ENCODE measurements at regions not wholly inside any gene's neighbourhood (a gene's known extent, or its start where the extent isn't known, plus 50 kb on each side); places are given as distances from the start of the nearest gene placed in this dataset.

DNA sequence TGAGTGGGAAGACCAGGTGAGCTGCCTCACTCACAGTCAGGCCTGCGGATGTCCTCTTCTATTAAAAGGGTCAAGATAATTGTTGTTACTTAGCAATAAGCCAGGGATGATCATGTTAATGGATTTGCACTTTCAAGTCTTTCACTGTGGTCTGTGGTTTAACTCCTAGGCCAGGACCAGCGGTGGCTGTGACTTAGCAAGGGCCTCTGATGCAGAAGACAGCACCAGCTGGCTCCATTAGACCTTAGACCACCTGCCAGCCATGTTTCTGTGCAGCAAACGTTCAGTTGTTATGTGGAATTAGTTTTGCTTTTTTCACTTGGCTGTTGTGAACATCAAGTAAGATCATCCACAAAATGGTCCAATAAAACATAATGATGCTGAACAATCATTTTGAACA is 537.3 kb downstream of the TNS3 start:
- H3K9me3 ChIP-seq (ENCODE audit: control insufficient read depth in 2 of 2, low read length in 2 of 2) = no peaks in the 10 kb centered on the region
- H3K36me3 ChIP-seq (ENCODE audit: control insufficient read depth in 2 of 2, insufficient read depth in 2 of 2, low read length in 2 of 2) = no peaks in the 10 kb centered on the region
- H3K27me3 ChIP-seq (ENCODE audit: control insufficient read depth in 1 of 2, insufficient read depth in 2 of 2, low read length in 2 of 2) = no peaks in the 10 kb centered on the region
- no peak overlapping the region for H3K4me3 ChIP-seq (ENCODE audit: low read length in 2 of 2)
- peaks cover 14% of the 10 kb centered on the region for H3K4me1 ChIP-seq (ENCODE audit: control insufficient read depth, insufficient read depth, low read length)
- H3K9ac ChIP-seq (ENCODE audit: low read length in 2 of 2) = no peak overlapping the region
- H3K27ac ChIP-seq (ENCODE audit: low read length) = no peak overlapping the region

DNA sequence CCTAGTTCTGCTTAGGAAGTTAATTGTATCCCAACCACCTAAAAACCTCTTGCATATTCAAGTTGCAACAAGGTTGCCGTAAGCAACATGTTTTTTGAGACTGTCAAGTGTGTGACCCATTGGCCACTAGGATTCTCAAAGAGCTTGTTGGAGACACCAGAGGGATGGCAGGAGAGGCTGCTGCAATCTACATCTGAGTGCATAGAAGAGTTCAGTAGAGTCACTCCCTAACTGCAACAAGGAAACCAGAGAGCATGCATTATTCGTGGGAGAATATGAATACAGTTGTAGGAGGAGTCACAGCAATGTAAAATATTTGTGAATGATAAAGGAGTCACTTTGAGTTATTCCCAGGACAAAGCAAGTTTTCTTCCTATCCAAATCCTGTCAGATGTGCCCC is 538.6 kb downstream of the TNS3 start:
- Histone ChIP-seq H3K27ac (ENCODE audit: low read length) (no peak overlapping the region), H3K4me3 (ENCODE audit: low read length in 2 of 2) (no peak overlapping the region), H3K27me3 (ENCODE audit: control insufficient read depth in 1 of 2, insufficient read depth in 2 of 2, low read length in 2 of 2) (no peaks in the 10 kb centered on the region), H3K36me3 (ENCODE audit: control insufficient read depth in 2 of 2, insufficient read depth in 2 of 2, low read length in 2 of 2) (no peaks in the 10 kb centered on the region), H3K9ac (ENCODE audit: low read length in 2 of 2) (no peak overlapping the region), H3K9me3 (ENCODE audit: control insufficient read depth in 2 of 2, low read length in 2 of 2) (no peaks in the 10 kb centered on the region), H3K4me1 (ENCODE audit: control insufficient read depth, insufficient read depth, low read length) (peaks cover 15% of the 10 kb centered on the region)

DNA sequence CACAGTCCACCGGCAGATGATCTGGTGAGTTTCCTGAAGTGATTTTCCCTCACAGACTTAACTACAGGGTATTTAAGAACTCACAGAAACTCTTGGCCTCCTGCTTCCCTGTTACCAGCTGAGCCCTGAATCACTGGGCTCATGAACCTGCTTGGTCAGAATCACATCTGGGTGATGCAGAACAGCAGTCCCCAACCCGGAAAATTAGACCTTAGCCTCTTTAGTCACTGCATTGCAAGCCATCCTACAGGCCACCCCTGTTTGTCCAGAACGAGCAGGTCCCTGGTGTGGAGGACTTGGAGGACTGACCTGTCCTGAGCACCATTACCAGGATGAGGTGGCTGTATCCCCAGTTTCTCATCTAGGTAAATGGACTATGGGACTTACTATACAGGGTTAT is 539.2 kb downstream of the TNS3 start:
- Histone ChIP-seq H3K27me3 (ENCODE audit: control insufficient read depth in 1 of 2, insufficient read depth in 2 of 2, low read length in 2 of 2) (no peaks in the 10 kb centered on the region), H3K36me3 (ENCODE audit: control insufficient read depth in 2 of 2, insufficient read depth in 2 of 2, low read length in 2 of 2) (no peaks in the 10 kb centered on the region), H3K9me3 (ENCODE audit: control insufficient read depth in 2 of 2, low read length in 2 of 2) (no peaks in the 10 kb centered on the region), H3K27ac (ENCODE audit: low read length) (no peak overlapping the region), H3K4me3 (ENCODE audit: low read length in 2 of 2) (no peak overlapping the region), H3K9ac (ENCODE audit: low read length in 2 of 2) (no peak overlapping the region), H3K4me1 (ENCODE audit: control insufficient read depth, insufficient read depth, low read length) (peaks cover 15% of the 10 kb centered on the region)

DNA sequence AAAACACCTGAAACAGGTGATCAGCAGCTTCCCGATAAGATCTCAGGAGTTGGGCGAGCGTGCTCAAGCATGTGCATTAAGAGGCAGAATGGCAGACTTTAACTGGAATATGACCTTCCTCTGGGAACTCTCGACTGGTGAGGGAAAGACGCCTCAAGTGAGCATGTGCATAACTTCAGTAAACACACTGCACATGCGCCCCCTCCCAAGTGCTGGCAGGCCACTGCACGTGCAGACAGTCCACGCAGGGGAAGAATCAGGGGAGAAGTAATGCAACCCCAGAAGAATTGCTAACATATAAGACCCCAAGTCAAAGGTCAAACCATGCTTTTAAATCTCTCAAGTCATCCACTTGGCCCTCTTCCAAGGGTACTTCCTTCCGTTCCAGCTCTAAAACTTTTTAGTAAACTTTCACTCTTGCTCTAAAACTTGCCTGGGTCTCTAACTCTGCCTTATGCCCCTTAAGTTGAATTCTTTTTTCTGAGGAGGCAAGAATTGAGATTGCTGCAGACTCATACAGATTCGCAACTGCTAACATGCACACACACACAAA is 541.0 kb downstream of the TNS3 start:
- H3K9me3 ChIP-seq (ENCODE audit: control insufficient read depth in 2 of 2, low read length in 2 of 2) = no peaks in the 10 kb centered on the region
- H3K4me1 ChIP-seq (ENCODE audit: control insufficient read depth, insufficient read depth, low read length) = peaks cover 15% of the 10 kb centered on the region
- H3K27me3 ChIP-seq (ENCODE audit: control insufficient read depth in 1 of 2, insufficient read depth in 2 of 2, low read length in 2 of 2) = no peaks in the 10 kb centered on the region
- H3K27ac ChIP-seq (ENCODE audit: low read length) = no peak overlapping the region
- no peak overlapping the region for H3K4me3 ChIP-seq (ENCODE audit: low read length in 2 of 2)
- no peak overlapping the region for H3K9ac ChIP-seq (ENCODE audit: low read length in 2 of 2)
- no peaks in the 10 kb centered on the region for H3K36me3 ChIP-seq (ENCODE audit: control insufficient read depth in 2 of 2, insufficient read depth in 2 of 2, low read length in 2 of 2)

DNA sequence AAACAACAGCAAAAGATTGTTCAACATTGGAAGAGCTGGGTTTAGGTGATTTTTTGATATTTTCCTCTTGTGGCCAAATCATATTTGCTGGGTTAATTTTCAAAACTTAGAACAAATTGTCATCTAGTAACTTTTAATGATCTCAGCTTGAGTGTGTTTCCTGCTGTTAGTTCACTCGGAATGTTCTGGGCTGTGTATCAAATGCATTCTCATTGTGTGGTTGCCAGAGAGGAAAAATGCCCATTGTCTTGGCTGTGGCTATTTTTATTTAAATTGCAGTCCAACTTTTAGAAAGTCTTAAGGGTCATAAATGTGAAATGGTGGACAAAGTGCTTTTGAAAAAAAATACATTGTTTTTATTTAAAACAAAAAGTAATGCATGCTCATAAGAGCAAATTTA is 542.0 kb downstream of the TNS3 start:
- H3K27ac ChIP-seq (ENCODE audit: low read length) = no peak overlapping the region
- no peak overlapping the region for H3K9ac ChIP-seq (ENCODE audit: low read length in 2 of 2)
- no peak overlapping the region for H3K4me3 ChIP-seq (ENCODE audit: low read length in 2 of 2)
- H3K36me3 ChIP-seq (ENCODE audit: control insufficient read depth in 2 of 2, insufficient read depth in 2 of 2, low read length in 2 of 2) = no peaks in the 10 kb centered on the region
- H3K9me3 ChIP-seq (ENCODE audit: control insufficient read depth in 2 of 2, low read length in 2 of 2) = no peaks in the 10 kb centered on the region
- peaks cover 7% of the 10 kb centered on the region for H3K4me1 ChIP-seq (ENCODE audit: control insufficient read depth, insufficient read depth, low read length)
- H3K27me3 ChIP-seq (ENCODE audit: control insufficient read depth in 1 of 2, insufficient read depth in 2 of 2, low read length in 2 of 2) = no peaks in the 10 kb centered on the region

DNA sequence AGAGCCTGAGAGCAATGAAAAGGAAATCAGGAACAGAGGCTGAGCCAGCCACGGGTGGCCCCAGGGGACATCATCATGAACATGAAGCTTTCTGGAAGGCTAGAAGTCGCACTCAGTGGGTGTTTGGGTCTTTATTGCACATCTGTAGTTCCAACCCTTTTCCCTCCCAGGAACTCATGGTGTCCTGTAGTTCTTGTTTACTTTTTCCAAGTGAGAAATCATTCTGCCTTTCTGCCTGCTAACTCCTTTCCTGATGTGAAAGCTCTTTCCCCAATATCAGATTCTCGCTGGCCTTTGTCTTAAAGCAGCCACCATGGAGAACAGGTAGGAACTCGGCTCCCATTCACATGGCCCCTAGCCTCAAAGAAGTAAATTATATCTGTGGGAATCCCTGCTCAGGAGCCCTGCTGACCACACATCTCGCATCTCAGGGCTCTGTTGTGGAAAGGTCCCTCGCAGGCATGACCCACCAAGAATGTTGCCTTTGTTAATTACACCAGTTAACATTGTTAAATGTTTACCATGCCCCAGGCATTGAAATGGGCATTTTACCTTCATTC is 542.7 kb downstream of the TNS3 start:
- H3K27ac ChIP-seq (ENCODE audit: low read length) = no peak overlapping the region
- H3K36me3 ChIP-seq (ENCODE audit: control insufficient read depth in 2 of 2, insufficient read depth in 2 of 2, low read length in 2 of 2) = no peaks in the 10 kb centered on the region
- H3K4me1 ChIP-seq (ENCODE audit: control insufficient read depth, insufficient read depth, low read length) = peaks cover 7% of the 10 kb centered on the region
- no peaks in the 10 kb centered on the region for H3K27me3 ChIP-seq (ENCODE audit: control insufficient read depth in 1 of 2, insufficient read depth in 2 of 2, low read length in 2 of 2)
- no peaks in the 10 kb centered on the region for H3K9me3 ChIP-seq (ENCODE audit: control insufficient read depth in 2 of 2, low read length in 2 of 2)
- H3K4me3 ChIP-seq (ENCODE audit: low read length in 2 of 2) = no peak overlapping the region
- no peak overlapping the region for H3K9ac ChIP-seq (ENCODE audit: low read length in 2 of 2)

DNA sequence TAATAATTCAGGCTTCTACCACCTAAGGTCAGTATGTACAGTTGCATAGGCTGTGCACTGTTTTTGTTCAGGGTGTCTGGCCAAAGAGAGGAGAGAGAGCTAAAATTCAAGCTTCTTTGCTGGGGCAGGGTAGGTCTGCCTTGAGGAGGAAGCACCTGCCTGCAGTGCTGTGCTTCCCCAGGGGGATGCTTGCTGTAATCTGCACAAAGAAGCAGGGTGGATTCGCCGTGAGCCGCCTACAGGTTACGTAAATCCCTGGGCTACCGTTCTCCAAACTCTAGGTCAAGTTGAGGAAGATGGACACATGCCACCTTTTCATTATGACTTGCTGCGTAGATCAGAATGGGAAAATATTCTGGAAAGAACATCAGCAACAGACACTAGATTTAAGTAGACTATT is 543.3 kb downstream of the TNS3 start:
- Histone ChIP-seq H3K4me1 (ENCODE audit: control insufficient read depth, insufficient read depth, low read length) (peaks cover 5% of the 10 kb centered on the region), H3K27ac (ENCODE audit: low read length) (no peak overlapping the region), H3K4me3 (ENCODE audit: low read length in 2 of 2) (no peak overlapping the region), H3K27me3 (ENCODE audit: control insufficient read depth in 1 of 2, insufficient read depth in 2 of 2, low read length in 2 of 2) (no peaks in the 10 kb centered on the region), H3K9me3 (ENCODE audit: control insufficient read depth in 2 of 2, low read length in 2 of 2) (no peaks in the 10 kb centered on the region), H3K9ac (ENCODE audit: low read length in 2 of 2) (no peak overlapping the region), H3K36me3 (ENCODE audit: control insufficient read depth in 2 of 2, insufficient read depth in 2 of 2, low read length in 2 of 2) (no peaks in the 10 kb centered on the region)

DNA sequence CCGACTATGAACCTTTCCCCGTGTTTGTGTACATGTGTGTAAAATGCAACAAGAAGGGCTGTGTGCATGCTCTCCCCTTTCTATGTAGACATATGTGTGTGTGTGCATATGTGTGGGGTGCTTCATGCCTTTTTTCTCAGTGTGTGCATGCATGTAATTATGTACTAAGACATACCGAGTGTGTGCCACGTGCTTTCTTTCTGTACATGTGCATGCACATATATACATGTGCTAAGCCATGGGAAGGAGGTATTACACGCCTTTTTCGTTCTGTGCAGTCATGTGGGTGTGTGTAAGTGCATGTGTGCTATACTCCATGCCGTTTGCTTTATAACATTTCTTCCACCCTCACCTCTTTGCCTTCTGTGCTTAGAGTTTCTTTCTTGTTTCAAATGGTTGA is 544.3 kb downstream of the TNS3 start:
- Histone ChIP-seq H3K36me3 (ENCODE audit: control insufficient read depth in 2 of 2, insufficient read depth in 2 of 2, low read length in 2 of 2) (no peaks in the 10 kb centered on the region), H3K27me3 (ENCODE audit: control insufficient read depth in 1 of 2, insufficient read depth in 2 of 2, low read length in 2 of 2) (no peaks in the 10 kb centered on the region), H3K9me3 (ENCODE audit: control insufficient read depth in 2 of 2, low read length in 2 of 2) (no peaks in the 10 kb centered on the region), H3K4me3 (ENCODE audit: low read length in 2 of 2) (no peak overlapping the region), H3K9ac (ENCODE audit: low read length in 2 of 2) (no peak overlapping the region), H3K4me1 (ENCODE audit: control insufficient read depth, insufficient read depth, low read length) (peaks cover 4% of the 10 kb centered on the region), H3K27ac (ENCODE audit: low read length) (no peak overlapping the region)

DNA sequence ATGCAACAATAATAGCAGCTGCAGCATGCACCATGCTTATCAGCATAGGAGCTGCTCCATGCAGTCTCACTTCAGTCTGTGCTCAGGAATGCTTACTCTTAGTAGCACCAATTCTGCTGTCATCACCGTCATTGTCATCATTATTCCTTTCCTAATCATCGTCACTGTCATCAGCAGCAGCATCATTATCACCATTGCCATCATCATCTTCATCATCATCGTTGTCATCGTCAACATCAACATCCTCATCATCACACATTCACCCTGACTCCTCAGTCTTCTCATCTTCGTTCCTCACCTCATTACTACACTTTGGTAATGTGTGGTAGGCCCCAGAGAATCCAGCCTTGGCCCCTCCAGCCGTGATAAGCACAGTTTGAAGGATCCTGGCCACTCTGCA is 545.0 kb downstream of the TNS3 start:
- H3K27ac ChIP-seq (ENCODE audit: low read length) = no peak overlapping the region
- no peak overlapping the region for H3K9ac ChIP-seq (ENCODE audit: low read length in 2 of 2)
- H3K9me3 ChIP-seq (ENCODE audit: control insufficient read depth in 2 of 2, low read length in 2 of 2) = no peaks in the 10 kb centered on the region
- no peaks in the 10 kb centered on the region for H3K36me3 ChIP-seq (ENCODE audit: control insufficient read depth in 2 of 2, insufficient read depth in 2 of 2, low read length in 2 of 2)
- H3K4me1 ChIP-seq (ENCODE audit: control insufficient read depth, insufficient read depth, low read length) = peaks cover 2% of the 10 kb centered on the region
- no peak overlapping the region for H3K4me3 ChIP-seq (ENCODE audit: low read length in 2 of 2)
- H3K27me3 ChIP-seq (ENCODE audit: control insufficient read depth in 1 of 2, insufficient read depth in 2 of 2, low read length in 2 of 2) = no peaks in the 10 kb centered on the region

DNA sequence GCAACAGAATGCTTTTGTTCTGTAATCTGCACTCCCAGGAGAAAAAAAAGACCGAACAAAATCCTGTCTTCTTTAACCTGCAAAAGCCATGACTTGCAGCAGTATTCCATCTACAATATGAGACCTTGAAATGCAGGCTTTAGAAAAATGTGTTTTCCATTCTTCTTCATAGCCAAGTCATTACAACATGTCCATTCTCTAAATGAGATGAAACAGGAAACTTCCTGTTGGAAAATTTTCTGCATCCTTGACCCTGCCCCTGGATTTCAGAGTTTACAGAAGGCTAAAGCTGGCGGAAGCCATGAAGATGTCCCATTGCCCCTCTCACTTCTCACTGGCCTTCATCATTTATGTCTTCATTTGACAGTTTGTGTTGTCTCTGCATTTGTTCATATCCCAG is 546.4 kb downstream of the TNS3 start:
- no peaks in the 10 kb centered on the region for H3K36me3 ChIP-seq (ENCODE audit: control insufficient read depth in 2 of 2, insufficient read depth in 2 of 2, low read length in 2 of 2)

DNA sequence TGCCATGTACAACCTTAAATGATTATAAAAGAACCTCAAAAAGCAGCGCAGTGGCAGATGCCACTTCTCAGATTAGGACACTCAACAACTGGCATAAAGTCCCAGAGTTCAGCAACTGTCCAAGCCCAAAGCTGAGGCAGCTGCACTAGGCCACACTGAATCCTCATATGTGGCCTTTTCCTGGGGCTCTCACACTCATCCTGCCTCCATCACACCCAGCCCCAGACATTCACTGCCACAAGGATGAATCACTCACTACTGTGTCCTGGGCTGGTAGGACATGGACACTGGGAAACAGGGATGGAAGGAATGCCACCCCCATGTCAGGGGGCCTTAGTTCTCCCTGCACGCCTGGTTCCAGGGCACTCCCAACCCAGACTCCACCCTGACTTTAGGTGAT is 547.7 kb downstream of the TNS3 start:
- Histone ChIP-seq H3K36me3 (ENCODE audit: control insufficient read depth in 2 of 2, insufficient read depth in 2 of 2, low read length in 2 of 2) (no peaks in the 10 kb centered on the region), H3K4me1 (ENCODE audit: control insufficient read depth, insufficient read depth, low read length) (no peaks in the 10 kb centered on the region), H3K9ac (ENCODE audit: low read length in 2 of 2) (no peak overlapping the region), H3K4me3 (ENCODE audit: low read length in 2 of 2) (no peak overlapping the region), H3K9me3 (ENCODE audit: control insufficient read depth in 2 of 2, low read length in 2 of 2) (no peaks in the 10 kb centered on the region), H3K27ac (ENCODE audit: low read length) (no peak overlapping the region), H3K27me3 (ENCODE audit: control insufficient read depth in 1 of 2, insufficient read depth in 2 of 2, low read length in 2 of 2) (no peaks in the 10 kb centered on the region)

More for the DNA sequence above, 546.4 kb downstream of the TNS3 start:
- Histone ChIP-seq H3K4me1 (ENCODE audit: control insufficient read depth, insufficient read depth, low read length) (peaks cover 2% of the 10 kb centered on the region), H3K9me3 (ENCODE audit: control insufficient read depth in 2 of 2, low read length in 2 of 2) (no peaks in the 10 kb centered on the region), H3K27me3 (ENCODE audit: control insufficient read depth in 1 of 2, insufficient read depth in 2 of 2, low read length in 2 of 2) (no peaks in the 10 kb centered on the region), H3K4me3 (ENCODE audit: low read length in 2 of 2) (no peak overlapping the region), H3K9ac (ENCODE audit: low read length in 2 of 2) (no peak overlapping the region), H3K27ac (ENCODE audit: low read length) (no peak overlapping the region)
